Stomach (tissue), 4 donors: ENCODE measurements at regions not wholly inside any gene's neighbourhood (a gene's known extent, or its start where the extent isn't known, plus 50 kb on each side); places are given as distances from the start of the nearest gene placed in this dataset.

Source experiments
- EP300 ChIP-seq: sonication (generic); formaldehyde crosslinking; IDR thresholded peaks from one replicate; pipeline ENCODE4 v1.6.1; 2017; ENCODE audit warnings: antibody characterized with exemption
- POLR2A ChIP-seq, 4 donors: fragments of 450-650 bp; IDR thresholded peaks; one replicate each; pipeline ENCODE4 v1.6.1; 2016; ENCODE audit warnings: antibody characterized with exemption in 4 of 4, control low read depth in 2 of 4, mild to moderate bottlenecking in 1 of 4, moderate library complexity in 1 of 4

- TF ChIP-seq EP300 (no peak), POLR2A (IDR thresholded peaks at IDR 0.05) (no peak)
Measured at GRCh38 chrX:87397103-87397886, 120.3 kb upstream of the KLHL4 start.
